ENCODE measurements at regions not wholly inside any gene's neighbourhood (a gene's known extent, or its start where the extent isn't known, plus 50 kb on each side); places are given as distances from the start of the nearest gene placed in this dataset.

DNA sequence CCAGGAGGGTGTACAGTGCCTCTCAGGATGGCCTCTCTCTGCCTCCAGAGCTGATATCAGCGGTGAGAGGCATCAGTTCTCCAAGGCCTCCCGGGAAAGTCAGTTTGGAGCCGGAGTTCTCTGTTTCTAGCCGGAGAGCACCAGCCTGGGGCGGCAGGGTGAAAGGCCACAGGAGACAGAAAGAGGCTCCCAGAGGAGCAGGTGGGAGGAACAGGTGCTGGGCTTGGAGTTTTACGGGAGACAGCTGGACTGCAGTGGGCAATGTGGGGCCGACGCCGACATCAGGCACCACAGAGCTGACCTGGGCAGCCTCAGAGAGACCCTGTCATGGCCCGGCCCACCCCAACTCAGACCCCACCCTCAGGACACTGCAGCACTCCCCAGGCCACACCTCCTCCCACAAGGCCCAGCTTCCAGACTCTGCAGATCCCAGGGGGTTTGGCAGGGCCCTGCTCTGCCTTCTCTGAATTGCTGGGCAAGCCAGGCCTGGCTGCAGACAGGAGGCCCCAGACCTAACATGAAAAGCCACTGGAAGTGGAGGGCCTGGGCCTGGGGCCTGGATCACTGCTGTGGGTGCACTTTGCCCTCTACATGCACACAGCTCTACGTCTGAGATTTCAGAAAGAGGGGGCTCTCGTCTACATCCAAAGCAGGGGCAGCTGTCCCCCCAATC is 885.6 kb downstream of the BRD1 start:
- no peak for DNase-seq (ENCODE audit: low read depth)
- H3K4me3 ChIP-seq (ENCODE audit: low read depth, low read length) = no peak overlapping the region
- TF ChIP-seq, protein P1, sequence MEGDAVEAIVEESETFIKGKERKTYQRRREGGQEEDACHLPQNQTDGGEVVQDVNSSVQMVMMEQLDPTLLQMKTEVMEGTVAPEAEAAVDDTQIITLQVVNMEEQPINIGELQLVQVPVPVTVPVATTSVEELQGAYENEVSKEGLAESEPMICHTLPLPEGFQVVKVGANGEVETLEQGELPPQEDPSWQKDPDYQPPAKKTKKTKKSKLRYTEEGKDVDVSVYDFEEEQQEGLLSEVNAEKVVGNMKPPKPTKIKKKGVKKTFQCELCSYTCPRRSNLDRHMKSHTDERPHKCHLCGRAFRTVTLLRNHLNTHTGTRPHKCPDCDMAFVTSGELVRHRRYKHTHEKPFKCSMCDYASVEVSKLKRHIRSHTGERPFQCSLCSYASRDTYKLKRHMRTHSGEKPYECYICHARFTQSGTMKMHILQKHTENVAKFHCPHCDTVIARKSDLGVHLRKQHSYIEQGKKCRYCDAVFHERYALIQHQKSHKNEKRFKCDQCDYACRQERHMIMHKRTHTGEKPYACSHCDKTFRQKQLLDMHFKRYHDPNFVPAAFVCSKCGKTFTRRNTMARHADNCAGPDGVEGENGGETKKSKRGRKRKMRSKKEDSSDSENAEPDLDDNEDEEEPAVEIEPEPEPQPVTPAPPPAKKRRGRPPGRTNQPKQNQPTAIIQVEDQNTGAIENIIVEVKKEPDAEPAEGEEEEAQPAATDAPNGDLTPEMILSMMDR (IDR thresholded peaks at IDR 0.05; ENCODE audit: control insufficient read depth, extremely low read depth, insufficient read depth) = no peak

DNA sequence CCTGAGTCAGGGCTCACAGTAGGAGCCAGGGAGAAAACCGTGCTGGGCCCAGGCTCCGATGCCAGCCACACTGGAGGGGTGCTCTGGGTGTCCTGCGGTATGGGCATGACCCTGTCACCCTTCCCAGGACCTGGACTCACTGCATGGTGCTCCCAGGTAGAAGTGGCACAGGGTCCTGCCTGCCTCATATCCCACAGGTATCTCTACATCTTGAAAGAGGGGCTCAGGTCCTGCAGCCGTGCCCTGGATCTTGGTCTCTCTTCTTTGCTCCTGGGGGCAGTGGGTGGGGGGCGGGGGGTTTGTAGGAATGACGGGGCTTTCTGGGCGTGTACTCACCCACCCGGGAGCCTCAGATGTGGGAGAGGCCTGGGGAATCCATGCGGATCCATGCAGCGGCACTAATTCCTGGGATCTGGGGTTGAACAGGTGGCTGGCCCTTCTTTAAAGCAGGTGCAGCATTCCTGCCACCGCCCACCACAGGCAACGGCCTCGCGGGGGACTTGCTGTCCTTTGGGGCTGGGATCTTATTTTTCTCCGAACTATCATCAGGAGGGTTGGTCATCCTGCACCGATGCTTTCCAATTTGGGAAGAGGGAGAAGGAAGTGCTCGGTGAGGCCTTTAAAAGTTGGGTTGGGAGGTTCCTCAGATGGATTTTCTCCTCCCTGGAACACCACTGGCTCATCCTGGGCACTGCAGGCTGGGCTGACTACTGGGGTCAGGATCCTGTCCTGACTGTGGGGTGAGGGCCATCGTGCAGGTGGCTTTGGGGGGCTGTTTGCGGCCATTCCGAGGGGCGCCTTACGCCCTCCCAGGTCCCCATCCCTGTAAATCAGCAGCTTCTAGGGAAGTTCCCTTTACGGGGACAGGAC is 886.4 kb downstream of the BRD1 start:
- TF ChIP-seq, protein P1 (IDR thresholded peaks at IDR 0.05; ENCODE audit: control insufficient read depth, extremely low read depth, insufficient read depth) = no peak

DNA sequence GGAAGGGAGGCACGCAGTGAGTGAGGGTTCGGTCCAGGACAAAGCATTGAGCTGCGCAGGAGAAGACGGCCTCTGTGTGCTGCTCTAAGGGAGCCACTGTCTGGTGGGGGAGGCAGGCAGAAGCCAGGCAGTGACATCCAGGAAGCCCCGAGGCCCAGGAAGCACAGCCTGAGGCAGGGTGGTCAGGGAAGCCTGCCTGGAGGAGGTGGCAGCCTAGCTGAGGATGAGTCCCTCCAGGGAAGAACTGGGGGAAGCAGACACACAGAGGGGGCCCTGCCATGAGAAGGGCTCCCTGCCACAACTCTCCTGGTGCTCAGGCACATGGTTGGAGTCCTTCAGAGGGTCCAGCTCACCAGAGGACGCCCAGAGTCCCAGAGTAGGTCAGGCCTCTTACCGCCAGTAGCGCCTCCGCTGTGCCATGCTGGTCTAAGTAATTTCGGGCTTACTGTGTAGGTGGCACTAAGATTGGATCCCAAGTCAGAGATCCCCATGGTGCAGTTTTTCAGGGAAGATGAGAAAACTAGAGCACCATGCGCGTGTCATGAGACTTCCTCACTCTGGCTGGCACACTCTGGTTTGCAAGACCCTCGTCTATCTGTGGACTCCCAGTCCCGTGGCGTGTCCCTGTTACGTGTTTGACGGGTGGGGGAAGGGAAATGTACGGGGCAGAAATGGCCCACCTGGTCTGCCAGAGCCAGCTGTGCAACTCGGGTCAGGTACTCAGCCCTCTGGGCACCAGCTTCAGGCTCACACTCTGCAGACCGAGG is 887.2 kb downstream of the BRD1 start:
- DNase-seq (ENCODE audit: low read depth) = no peak
- TF ChIP-seq, protein P1 (IDR thresholded peaks at IDR 0.05; ENCODE audit: control insufficient read depth, extremely low read depth, insufficient read depth) = no peak
- H3K4me3 ChIP-seq (ENCODE audit: low read depth, low read length) = no peak overlapping the region

More for the DNA sequence above, 886.4 kb downstream of the BRD1 start:
- H3K4me3 ChIP-seq (ENCODE audit: low read depth, low read length) = no peak overlapping the region
- DNase-seq (ENCODE audit: low read depth) = no peak

DNA sequence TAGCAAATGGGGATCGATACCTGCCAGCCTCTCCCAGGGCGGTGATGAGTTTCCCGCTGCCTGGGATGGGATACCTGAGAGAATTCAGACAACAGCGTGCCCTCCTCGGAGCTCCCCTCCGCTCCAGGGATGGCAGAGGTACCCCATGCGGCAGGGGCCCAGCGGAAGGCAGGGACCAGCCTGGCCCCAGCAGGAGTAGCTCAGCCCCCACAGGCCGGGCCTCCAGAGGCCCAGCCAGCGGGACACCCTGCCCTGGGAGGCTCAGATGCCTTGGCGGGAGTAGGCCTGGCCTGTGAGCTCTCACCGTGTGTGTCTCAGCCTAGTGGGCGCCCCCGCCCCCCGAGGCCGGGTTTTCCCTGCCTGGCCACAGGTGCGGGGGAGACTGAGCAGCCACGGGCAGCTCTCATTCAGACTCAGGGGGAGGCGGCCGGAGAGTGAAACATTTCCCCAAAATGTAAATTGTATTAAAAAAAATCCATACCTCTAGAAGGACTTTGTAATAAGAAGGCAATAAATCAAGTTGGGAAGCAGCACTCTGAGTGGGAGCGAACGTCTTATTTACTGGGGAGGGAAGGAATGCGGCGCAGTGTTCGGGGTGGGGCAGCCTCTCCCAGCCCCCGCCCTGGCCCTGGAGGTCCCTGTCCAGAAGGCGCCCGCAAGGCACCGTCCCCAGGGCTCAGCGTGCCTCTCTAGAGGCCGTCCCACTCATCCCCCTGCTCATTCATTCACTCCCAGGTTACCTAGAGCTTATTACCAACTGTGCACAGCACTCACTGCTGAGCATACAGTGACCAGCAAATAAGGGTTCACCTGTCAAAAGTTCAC is 888.0 kb downstream of the BRD1 start:
- TF ChIP-seq, protein P1 (IDR thresholded peaks at IDR 0.05; ENCODE audit: control insufficient read depth, extremely low read depth, insufficient read depth) = no peak
- DNase-seq (ENCODE audit: low read depth) = no peak
- no peak overlapping the region for H3K4me3 ChIP-seq (ENCODE audit: low read depth, low read length)

DNA sequence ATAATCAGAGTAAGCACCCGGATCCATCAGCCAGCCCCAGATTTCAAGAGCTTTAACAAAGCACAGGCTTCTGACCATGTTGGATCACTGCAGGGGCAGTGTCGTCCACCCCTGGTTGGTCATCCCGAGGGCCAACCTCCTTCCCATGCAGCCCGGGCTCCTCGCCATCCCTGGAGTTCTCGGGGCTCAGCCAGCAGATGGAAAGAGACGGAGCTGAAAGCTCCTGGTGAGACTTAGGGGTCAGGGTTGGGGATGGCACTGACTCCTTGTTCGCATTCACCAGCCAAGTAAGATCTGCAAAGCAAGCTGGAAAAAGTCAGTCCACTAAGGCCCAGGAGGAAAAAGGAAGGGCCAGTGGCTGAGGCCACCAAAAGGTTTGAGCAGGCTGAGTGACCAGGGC is 888.9 kb downstream of the BRD1 start:
- no peak for DNase-seq (ENCODE audit: low read depth)
- H3K4me3 ChIP-seq (ENCODE audit: low read depth, low read length) = no peak overlapping the region
- TF ChIP-seq, protein P1 (IDR thresholded peaks at IDR 0.05; ENCODE audit: control insufficient read depth, extremely low read depth, insufficient read depth) = no peak

DNA sequence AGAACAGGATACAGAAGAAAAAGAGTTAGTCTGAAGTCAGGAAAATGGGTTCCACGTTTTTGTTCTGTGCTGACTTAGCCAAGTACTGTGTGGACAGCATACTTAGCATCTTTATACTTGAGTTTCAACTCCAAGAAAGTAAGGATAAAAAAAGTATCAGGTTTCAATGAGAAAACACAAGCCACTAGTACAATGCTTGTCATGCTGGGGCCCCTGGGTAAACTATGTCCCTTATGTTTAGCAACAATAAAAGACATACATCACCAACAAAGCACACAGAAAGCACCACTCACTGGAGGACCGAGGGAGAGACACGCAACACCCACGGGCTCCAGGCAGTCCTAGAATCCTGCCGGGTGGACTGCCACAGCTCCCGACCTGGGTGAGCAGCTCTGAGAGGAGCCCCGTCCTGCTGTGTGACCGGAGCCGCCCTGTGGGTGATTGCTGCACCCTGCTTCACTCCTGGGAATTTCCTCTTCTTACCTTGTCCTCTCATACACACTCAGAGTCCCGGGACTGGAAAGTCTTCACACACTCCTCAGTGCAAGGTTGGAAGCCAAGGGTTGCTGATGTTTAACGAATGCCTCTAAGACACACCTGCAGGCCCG is 890.5 kb downstream of the BRD1 start:
- TF ChIP-seq, protein P1 (IDR thresholded peaks at IDR 0.05; ENCODE audit: control insufficient read depth, extremely low read depth, insufficient read depth) = no peak
- H3K4me3 ChIP-seq (ENCODE audit: low read depth, low read length) = no peak overlapping the region
- no peak for DNase-seq (ENCODE audit: low read depth)
